ENCODE measurements at regions not wholly inside any gene's neighbourhood (a gene's known extent, or its start where the extent isn't known, plus 50 kb on each side); places are given as distances from the start of the nearest gene placed in this dataset.

DNA sequence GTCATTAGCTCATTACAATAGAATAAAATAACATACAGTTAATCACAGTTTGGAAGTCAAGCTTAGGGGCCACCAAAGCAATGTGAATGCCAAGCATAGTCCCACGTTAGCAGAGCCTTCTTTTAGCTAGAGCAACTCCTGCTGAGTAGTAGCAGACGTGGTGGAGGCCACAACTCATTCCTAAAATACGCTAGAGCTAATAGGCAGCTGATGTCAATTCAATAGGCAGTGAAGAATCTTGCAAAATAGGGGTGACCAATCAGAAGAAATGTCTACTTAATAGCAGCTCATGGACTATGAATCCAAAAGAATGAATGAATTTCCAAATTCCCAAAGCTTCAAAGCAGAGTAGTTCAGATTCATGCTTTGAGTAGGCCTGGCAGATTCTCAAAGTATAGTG, 292.9 kb upstream of the RORA start:
- Mint-ChIP-seq H3K4me3 (no peak overlapping the region), H3K36me3 (no peaks in the 10 kb centered on the region), H3K4me1 (peaks cover 0 to 11% (median 0%) of the 10 kb centered on the region in 3 donors), H3K27me3 (no peaks in the 10 kb centered on the region), H3K9me3 (peaks cover 0 to 4% (median 0%) of the 10 kb centered on the region in 7 donors), H3K27ac (no peak overlapping the region)
- ATAC-seq (ENCODE audit: low read depth in 2 of 2) (no peak), DNase-seq (no peak)

DNA sequence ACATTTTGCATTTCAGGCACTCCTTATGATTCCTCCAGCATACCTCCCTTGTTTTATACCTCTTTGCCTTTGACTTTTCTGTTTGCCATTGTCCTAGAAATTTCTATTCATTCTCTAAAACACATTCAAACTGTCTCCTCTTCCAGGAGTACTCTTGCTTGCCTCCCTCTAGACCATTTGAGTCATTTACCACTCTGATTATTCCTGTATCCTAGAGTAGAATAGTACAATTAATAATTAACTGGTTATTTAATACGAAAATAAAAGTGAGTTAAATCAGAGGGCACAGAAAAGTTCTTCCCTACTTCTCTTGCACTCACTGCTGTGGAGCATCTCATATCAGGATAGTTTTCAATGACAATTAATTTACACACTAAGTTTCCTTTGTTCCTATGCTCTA, 290.2 kb upstream of the RORA start:
- Mint-ChIP-seq H3K4me3 (no peak overlapping the region), H3K9me3 (peaks cover 0 to 4% (median 0%) of the 10 kb centered on the region in 7 donors), H3K27me3 (no peaks in the 10 kb centered on the region), H3K4me1 (peaks cover 0 to 9% (median 0%) of the 10 kb centered on the region in 3 donors), H3K27ac (peak overlapping the region in 1 of 6 donors; percentile 36), H3K36me3 (no peaks in the 10 kb centered on the region)
- no peak for DNase-seq
- ATAC-seq (ENCODE audit: low read depth in 2 of 2) = no peak

DNA sequence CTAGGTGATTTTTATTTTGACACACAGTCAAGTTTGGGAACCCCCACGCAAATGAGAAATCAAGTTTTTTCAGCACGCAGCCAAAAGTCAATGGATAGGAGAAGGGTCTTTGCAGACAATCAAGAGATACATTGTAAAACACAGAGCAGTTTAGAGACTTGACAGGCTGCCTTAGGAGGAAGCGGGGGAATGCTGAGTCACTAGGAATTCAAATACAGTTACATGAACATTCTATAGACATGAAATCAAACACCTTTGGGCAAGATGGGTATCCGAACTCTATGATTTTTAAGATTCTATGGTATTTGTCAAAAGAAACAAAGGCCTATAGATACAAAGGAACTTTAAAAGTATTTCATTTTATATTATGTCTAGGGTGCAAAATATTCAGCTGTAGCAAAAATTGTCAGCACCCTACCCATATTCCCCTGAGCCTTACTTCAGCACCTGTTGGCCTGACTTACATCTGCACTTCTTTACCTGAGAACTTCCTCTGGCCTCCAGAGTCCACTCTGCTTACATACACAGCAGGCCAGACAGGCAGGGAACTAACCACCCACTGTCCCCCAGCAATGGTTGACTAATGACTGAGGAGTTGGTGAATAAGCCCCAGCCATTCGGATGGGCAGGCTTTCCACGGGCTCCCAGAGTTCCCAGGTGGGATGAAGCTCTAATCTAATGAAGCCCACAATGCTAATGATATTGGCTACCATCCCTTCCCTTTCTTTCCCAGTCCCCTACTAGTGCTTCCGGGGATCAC, 289.3 kb upstream of the RORA start:
- no peak overlapping the region for H3K27ac Mint-ChIP-seq
- H3K9me3 Mint-ChIP-seq = peaks cover 0 to 4% (median 0%) of the 10 kb centered on the region in 7 donors
- no peaks in the 10 kb centered on the region for H3K36me3 Mint-ChIP-seq
- H3K4me1 Mint-ChIP-seq = no peaks in the 10 kb centered on the region
- ATAC-seq (ENCODE audit: low read depth in 2 of 2) = no peak
- DNase-seq = no peak
- H3K4me3 Mint-ChIP-seq = no peak overlapping the region
- no peaks in the 10 kb centered on the region for H3K27me3 Mint-ChIP-seq

DNA sequence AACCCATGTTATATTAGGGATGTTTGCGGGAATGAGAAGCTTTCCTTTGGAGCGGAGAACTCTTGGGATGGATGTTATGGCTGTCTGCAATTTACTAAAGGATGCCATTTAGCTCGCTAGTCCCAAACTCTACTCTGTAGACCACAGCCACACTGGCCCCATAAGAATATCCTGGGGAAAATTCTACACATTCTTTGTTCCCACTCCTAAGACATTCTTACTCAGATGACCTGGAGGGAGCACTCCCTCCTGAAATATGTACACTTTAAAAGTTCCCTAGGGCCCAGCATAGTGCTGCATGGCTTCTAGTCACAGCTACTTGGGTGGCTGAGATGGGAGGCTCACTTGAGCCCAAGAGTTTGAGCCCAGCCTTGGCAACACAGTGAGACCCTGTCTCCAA, 288.7 kb upstream of the RORA start:
- Mint-ChIP-seq H3K36me3 (no peaks in the 10 kb centered on the region), H3K27me3 (no peaks in the 10 kb centered on the region)
- no peak for ATAC-seq (ENCODE audit: low read depth in 2 of 2)

DNA sequence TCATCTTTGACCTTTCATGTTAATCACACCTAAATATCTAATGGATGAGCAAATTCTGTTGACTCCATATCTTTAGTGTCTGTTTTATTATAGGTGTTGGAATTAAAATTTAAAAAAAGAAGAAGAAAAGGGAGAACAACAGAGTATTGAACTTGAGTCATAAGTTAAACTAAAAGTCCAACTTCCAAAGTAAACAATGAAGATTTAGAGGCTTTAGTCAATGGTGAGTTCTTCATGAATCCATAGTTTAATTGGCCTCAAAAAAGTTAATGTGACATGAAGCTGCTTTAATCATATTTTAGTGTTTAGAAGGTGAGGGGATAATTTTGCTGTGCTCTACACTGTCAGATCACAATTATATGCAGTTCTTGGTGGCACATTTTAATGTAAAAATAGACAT, 288.2 kb upstream of the RORA start:
- Mint-ChIP-seq H3K36me3 (no peaks in the 10 kb centered on the region), H3K27ac (no peak overlapping the region), H3K4me3 (no peak overlapping the region), H3K27me3 (no peaks in the 10 kb centered on the region), H3K9me3 (peaks cover 0 to 4% (median 0%) of the 10 kb centered on the region in 7 donors), H3K4me1 (no peaks in the 10 kb centered on the region)
- DNase-seq (no peak), ATAC-seq (ENCODE audit: low read depth in 2 of 2) (no peak)

More for the DNA sequence above, 288.7 kb upstream of the RORA start:
- no peak overlapping the region for H3K27ac Mint-ChIP-seq
- peaks cover 0 to 4% (median 0%) of the 10 kb centered on the region in 7 donors for H3K9me3 Mint-ChIP-seq
- no peak overlapping the region for H3K4me3 Mint-ChIP-seq
- no peaks in the 10 kb centered on the region for H3K4me1 Mint-ChIP-seq
- no peak for DNase-seq

DNA sequence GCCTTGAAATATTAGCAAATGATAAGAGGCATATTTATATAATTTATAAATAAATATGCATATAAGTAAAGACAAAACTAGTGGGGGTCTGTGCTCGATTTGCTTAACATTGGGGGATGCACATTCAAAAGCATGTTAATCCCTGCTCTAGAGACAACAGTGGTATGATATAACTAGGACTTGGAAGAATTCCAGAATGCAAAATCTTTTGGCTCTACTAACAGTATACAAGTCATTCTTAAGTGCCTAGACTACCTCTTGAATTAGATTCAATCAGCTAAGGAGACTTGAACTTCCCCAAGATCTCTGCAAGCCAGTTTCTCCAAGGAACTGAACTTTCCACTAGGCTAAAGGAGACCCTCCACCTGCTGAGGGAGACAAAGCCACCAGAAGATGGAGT, 282.7 kb upstream of the RORA start:
- DNase-seq (no peak), ATAC-seq (ENCODE audit: low read depth in 2 of 2) (no peak)
- no peak overlapping the region for H3K27ac Mint-ChIP-seq
- no peaks in the 10 kb centered on the region for H3K4me1 Mint-ChIP-seq
- no peaks in the 10 kb centered on the region for H3K36me3 Mint-ChIP-seq
- H3K27me3 Mint-ChIP-seq = peaks cover 0 to 4% (median 0%) of the 10 kb centered on the region in 3 donors
- H3K4me3 Mint-ChIP-seq = no peak overlapping the region
- no peaks in the 10 kb centered on the region for H3K9me3 Mint-ChIP-seq

DNA sequence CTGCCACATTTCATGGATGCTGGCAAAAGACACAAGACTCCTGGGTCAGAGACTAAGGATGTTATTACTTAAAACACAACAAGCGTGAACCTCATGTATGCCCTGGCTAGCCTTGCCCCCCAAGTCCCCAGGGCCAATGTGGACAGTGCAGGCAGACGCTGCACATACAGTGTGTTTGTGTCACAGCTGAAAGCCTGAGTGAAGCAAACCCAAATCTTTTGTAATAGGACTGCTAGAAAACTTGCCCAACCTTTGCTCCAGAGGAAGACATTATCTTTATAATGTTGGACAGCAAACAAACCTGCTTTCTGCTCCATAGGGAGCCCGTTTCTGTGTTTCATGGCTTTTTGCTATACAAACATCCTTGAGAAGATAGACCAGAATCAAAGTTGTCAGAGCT, 282.0 kb upstream of the RORA start:
- Mint-ChIP-seq H3K27me3 (peaks cover 0 to 4% (median 0%) of the 10 kb centered on the region in 3 donors), H3K4me3 (no peak overlapping the region), H3K36me3 (no peaks in the 10 kb centered on the region), H3K4me1 (no peaks in the 10 kb centered on the region), H3K9me3 (no peaks in the 10 kb centered on the region), H3K27ac (no peak overlapping the region)
- DNase-seq (no peak), ATAC-seq (ENCODE audit: low read depth in 2 of 2) (no peak)

DNA sequence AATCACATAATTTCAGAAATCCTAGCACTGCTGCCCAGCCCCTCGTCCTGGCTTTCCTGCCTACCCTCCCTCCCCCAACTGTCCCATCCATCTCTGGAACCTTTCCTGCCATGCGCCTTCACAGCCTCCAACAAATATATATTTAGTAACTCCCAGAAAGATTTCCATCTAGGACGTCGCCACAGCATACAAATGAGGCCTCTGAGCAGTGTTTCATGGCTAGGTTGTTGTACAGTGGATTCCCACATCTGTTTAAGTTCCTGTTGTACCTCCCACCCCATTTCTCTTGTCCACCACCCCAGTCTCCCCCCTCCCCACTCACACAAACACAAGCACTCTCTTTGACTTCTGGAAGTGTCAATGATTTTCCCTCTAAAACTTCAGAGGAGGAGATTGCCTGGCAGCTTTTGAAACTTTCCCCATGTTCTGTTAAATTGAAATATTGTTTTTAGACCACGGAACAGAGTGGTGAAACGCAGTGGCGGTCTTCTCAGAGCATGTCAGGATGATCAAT, 280.3 kb upstream of the RORA start:
- peak overlapping the region in 2 of 6 donors; percentile 12 to 16 for H3K27ac Mint-ChIP-seq
- DNase-seq = no peak
- H3K4me1 Mint-ChIP-seq = no peaks in the 10 kb centered on the region
- peaks cover 0 to 4% (median 0%) of the 10 kb centered on the region in 3 donors for H3K27me3 Mint-ChIP-seq
- no peak overlapping the region for H3K4me3 Mint-ChIP-seq
- H3K9me3 Mint-ChIP-seq = peaks cover 0 to 2% (median 0%) of the 10 kb centered on the region in 7 donors
- H3K36me3 Mint-ChIP-seq = no peaks in the 10 kb centered on the region
- ATAC-seq (ENCODE audit: low read depth in 2 of 2) = no peak

DNA sequence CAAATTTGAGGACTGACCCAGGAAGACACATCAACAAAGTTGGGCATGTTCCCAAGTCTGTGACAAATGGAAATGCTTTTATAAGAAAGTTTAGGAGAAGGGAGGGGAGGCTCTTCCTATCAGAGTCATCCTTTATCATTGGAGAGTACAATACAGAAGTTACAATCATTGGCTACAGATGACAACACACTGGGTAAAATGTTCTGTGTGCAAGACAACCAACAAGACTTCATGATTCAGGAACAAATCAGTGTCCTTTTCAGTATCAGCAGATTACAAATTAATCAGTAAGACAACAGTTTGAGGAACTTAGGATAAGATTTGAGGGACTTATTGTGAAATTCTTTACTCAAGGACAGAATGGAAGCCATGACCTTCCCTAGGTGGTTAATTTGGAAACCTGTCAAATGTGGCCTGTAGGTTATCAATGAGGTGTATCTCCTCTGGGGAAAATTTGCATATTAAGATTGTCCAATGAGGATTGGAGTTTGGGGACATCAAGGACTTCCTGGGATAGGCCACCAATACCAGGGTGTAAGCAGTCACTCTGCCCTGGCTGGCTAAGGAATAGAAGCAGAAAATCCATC, 274.4 kb upstream of the RORA start:
- Mint-ChIP-seq H3K27me3 (peaks cover 0 to 6% (median 0%) of the 10 kb centered on the region in 3 donors), H3K9me3 (peaks cover 0 to 3% (median 0%) of the 10 kb centered on the region in 7 donors), H3K4me3 (no peak overlapping the region), H3K27ac (no peak overlapping the region), H3K36me3 (no peaks in the 10 kb centered on the region), H3K4me1 (no peaks in the 10 kb centered on the region)
- DNase-seq (no peak), ATAC-seq (ENCODE audit: low read depth in 2 of 2) (no peak)

DNA sequence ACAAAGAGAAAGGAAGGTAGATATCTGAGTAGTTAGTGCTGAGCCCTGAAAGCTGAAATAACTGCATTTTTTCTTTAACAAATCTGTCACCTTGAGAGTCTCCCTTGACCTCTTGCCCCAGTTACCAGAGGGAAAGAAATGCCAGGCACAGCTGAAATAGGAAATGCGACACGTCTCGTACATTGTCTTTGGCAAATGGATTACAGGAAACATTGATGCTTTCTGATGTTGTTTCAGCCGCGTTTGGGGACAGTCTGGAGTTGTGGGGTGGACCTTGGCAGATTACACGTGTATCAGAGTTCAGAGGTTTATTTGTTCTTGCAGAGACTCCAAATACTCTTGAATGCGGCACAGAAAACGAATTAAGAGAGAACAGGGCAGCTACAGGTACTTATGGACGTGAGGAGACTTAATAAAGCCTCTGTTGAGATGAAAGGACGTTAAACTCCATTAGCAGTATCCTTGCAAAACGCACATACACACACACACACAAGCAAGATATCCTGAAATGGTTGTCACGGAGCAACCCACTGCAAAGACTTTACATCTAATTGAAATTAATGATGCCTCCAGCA, 272.8 kb upstream of the RORA start:
- Mint-ChIP-seq H3K27me3 (peaks cover 0 to 7% (median 6%) of the 10 kb centered on the region in 3 donors), H3K36me3 (no peaks in the 10 kb centered on the region)
- no peak for ATAC-seq (ENCODE audit: low read depth in 2 of 2)

DNA sequence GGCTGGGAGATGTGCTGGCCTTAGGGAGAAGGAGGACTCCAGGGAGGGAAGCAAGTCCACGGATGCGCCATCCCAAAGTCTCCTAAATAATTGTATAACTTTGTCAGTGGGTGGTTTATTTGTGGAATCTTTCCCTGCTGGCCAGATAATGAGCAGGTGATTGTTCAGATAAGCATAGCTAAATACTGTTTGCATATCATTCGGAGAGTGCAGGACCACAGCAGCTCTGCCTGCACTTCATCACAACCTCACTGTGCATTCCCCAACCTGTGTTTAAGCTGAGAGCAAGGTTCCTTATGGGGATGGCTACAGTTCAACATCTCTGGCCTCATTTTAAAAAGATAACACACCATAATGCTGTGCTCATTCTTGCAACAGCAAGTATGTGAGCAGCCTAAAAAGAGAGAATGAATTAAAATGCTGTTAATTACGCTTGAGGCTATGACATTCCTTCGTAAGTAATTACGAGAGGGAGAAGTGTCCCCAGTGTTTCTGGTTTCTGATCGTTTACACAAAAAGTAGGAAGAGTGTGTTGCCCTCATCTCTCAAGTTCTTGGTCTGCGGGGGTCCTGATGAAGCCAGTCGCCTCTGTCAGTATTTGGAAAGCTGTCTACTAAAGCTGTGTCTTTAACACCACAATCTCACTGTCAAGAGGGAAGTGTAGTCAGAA, 272.0 kb upstream of the RORA start:
- DNase-seq (no peak), ATAC-seq (ENCODE audit: low read depth in 2 of 2) (no peak)
- H3K36me3 Mint-ChIP-seq = no peaks in the 10 kb centered on the region
- H3K27ac Mint-ChIP-seq = no peak overlapping the region
- H3K4me3 Mint-ChIP-seq = no peak overlapping the region
- no peaks in the 10 kb centered on the region for H3K4me1 Mint-ChIP-seq
- peaks cover 0 to 8% (median 6%) of the 10 kb centered on the region in 3 donors for H3K27me3 Mint-ChIP-seq
- peaks cover 0 to 3% (median 0%) of the 10 kb centered on the region in 7 donors for H3K9me3 Mint-ChIP-seq

More for the DNA sequence above, 272.8 kb upstream of the RORA start:
- H3K27ac Mint-ChIP-seq = no peak overlapping the region
- DNase-seq = no peak
- no peaks in the 10 kb centered on the region for H3K4me1 Mint-ChIP-seq
- H3K4me3 Mint-ChIP-seq = no peak overlapping the region
- H3K9me3 Mint-ChIP-seq = peaks cover 0 to 3% (median 0%) of the 10 kb centered on the region in 7 donors

DNA sequence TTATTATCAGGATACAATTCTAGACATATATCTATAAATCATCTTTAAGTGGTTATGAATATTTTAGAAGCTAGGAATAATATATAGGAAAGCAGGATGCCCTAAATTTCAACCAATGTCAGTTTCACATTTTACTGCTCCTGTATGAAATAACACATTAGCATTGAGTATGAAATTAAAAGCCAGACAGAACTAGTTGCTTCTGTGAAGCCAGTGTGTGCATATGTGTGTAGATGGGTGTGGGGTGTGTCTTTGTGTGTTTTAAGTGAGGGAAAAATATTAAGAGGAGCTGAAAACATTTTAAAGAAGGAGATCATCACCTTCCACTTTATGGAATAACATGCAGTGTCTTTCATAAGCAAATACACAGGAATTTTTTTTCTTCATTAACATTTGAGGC, 271.4 kb upstream of the RORA start:
- DNase-seq (no peak), ATAC-seq (ENCODE audit: low read depth in 2 of 2) (no peak)
- H3K27me3 Mint-ChIP-seq = peaks cover 0 to 8% (median 6%) of the 10 kb centered on the region in 3 donors
- no peaks in the 10 kb centered on the region for H3K36me3 Mint-ChIP-seq
- H3K4me3 Mint-ChIP-seq = no peak overlapping the region
- no peak overlapping the region for H3K27ac Mint-ChIP-seq
- peaks cover 0 to 3% (median 0%) of the 10 kb centered on the region in 7 donors for H3K9me3 Mint-ChIP-seq
- no peaks in the 10 kb centered on the region for H3K4me1 Mint-ChIP-seq

DNA sequence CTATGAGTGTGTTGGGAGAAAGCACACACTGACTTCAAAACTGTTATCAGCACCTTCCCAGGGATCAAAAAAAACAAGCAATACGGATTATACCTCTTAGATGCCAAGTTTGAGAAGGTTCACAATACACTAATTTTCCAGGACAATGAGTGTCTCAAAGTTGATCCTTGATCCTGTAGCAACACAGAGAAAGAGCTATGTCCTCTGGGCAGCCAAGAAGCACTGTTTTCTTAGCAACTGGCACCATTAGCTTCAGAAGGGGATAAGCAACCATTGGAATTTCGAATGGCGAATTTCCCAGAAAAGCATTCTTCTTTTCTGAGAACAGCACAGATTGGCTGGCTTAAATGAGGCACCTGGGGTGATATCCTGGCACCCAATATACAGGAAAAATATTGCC, 270.3 kb upstream of the RORA start:
- ATAC-seq (ENCODE audit: low read depth in 2 of 2) (no peak), DNase-seq (no peak)
- Mint-ChIP-seq H3K4me1 (no peaks in the 10 kb centered on the region), H3K36me3 (no peaks in the 10 kb centered on the region), H3K9me3 (peaks cover 0 to under 1% (median 0%) of the 10 kb centered on the region in 7 donors), H3K4me3 (no peak overlapping the region), H3K27me3 (peaks cover 0 to 8% (median 6%) of the 10 kb centered on the region in 3 donors), H3K27ac (no peak overlapping the region)

Measured in naive B cell (primary cell).